Neutrophil (primary cell): ENCODE measurements at regions not wholly inside any gene's neighbourhood (a gene's known extent, or its start where the extent isn't known, plus 50 kb on each side); places are given as distances from the start of the nearest gene placed in this dataset.

Experiments
- H3K27ac ChIP-seq: fragments of 200-600 bp; sonication (generic); 2 replicates; pipeline ENCODE4 v1.5.1; 2016; ENCODE audit warnings: mild to moderate bottlenecking, moderate library complexity
- H3K27me3 ChIP-seq: fragments of 200-600 bp; sonication (generic); 2 replicates; pipeline ENCODE4 v1.6.0; 2016; ENCODE audit warnings: mild to moderate bottlenecking
- H3K36me3 ChIP-seq: fragments of 200-600 bp; sonication (generic); 2 replicates; pipeline ENCODE4 v1.5.1; 2017
- H3K4me1 ChIP-seq, 2 experiments: fragments of 200-600 bp in 1 of 2; sonication (generic) in 1 of 2; 1 replicate in 1 of 2; 2 replicates in 1 of 2; pipeline versions ENCODE4 v1.5.1 to v1.6.1; 2013 to 2016; ENCODE audit warnings: low read depth in 1 of 2, low read length in 1 of 2, mild to moderate bottlenecking in 1 of 2, moderate library complexity in 1 of 2; ENCODE audit not compliant: control insufficient read depth in 1 of 2, insufficient read depth in 1 of 2
- H3K4me3 ChIP-seq, 2 experiments: fragments of 200-600 bp in 1 of 2; sonication (generic) in 1 of 2; 1 replicate in 1 of 2; 2 replicates in 1 of 2; pipeline ENCODE4 v1.5.1; 2013 to 2016; ENCODE audit warnings: low read depth in 1 of 2, low read length in 1 of 2, mild to moderate bottlenecking in 1 of 2, moderate library complexity in 1 of 2
- H3K9me3 ChIP-seq: fragments of 200-600 bp; sonication (generic); 2 replicates; pipeline ENCODE4 v1.5.1; 2016
- TF ChIP-seq, protein P1 (sequence below): fragments of 200-600 bp; sonication (generic); IDR thresholded peaks from 2 replicates; pipeline ENCODE4 v1.5.1; 2016; ENCODE audit warnings: antibody characterized with exemption

GRCh38 chr1:217946511-217946910, 315.4 kb downstream of the SPATA17 start:
- no peaks in the 10 kb centered on the region for H3K9me3 ChIP-seq
- no peak overlapping the region for H3K27ac ChIP-seq
- TF ChIP-seq, protein P1, sequence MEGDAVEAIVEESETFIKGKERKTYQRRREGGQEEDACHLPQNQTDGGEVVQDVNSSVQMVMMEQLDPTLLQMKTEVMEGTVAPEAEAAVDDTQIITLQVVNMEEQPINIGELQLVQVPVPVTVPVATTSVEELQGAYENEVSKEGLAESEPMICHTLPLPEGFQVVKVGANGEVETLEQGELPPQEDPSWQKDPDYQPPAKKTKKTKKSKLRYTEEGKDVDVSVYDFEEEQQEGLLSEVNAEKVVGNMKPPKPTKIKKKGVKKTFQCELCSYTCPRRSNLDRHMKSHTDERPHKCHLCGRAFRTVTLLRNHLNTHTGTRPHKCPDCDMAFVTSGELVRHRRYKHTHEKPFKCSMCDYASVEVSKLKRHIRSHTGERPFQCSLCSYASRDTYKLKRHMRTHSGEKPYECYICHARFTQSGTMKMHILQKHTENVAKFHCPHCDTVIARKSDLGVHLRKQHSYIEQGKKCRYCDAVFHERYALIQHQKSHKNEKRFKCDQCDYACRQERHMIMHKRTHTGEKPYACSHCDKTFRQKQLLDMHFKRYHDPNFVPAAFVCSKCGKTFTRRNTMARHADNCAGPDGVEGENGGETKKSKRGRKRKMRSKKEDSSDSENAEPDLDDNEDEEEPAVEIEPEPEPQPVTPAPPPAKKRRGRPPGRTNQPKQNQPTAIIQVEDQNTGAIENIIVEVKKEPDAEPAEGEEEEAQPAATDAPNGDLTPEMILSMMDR, result no peak
- H3K27me3 ChIP-seq, result no peaks in the 10 kb centered on the region
- H3K4me1 ChIP-seq, result no peaks in the 10 kb centered on the region
- no peak overlapping the region for H3K4me3 ChIP-seq
- H3K36me3 ChIP-seq, result no peaks in the 10 kb centered on the region

DNA sequence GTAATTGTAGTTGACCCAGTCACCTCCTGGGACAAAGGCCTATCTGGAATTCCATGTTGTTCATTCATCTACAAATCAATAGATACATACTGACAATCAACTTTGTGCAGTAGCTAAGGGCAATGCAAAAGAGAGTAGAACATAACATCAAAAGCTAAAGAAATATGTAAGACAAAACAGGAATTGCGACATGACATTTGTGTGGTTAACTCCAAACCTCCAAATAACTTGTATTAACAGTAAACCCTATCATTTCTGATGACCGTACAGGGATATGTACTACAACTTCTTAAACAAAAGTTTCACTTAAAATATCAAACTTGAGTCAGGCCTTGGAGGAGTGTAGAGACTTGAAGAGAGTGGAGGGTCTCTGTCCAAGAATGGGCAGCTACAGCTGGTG, 317.6 kb downstream of the SPATA17 start:
- no peaks in the 10 kb centered on the region for H3K36me3 ChIP-seq
- H3K4me1 ChIP-seq, result no peaks in the 10 kb centered on the region
- H3K27ac ChIP-seq, result no peak overlapping the region
- no peaks in the 10 kb centered on the region for H3K27me3 ChIP-seq
- no peaks in the 10 kb centered on the region for H3K9me3 ChIP-seq
- TF ChIP-seq, protein P1, result no peak
- H3K4me3 ChIP-seq, result no peak overlapping the region

- no peaks in the 10 kb centered on the region for H3K36me3 ChIP-seq
- TF ChIP-seq, protein P1, result no peak
- H3K9me3 ChIP-seq, result no peaks in the 10 kb centered on the region
- no peak overlapping the region for H3K27ac ChIP-seq
- no peaks in the 10 kb centered on the region for H3K4me1 ChIP-seq
- no peaks in the 10 kb centered on the region for H3K27me3 ChIP-seq
- no peak overlapping the region for H3K4me3 ChIP-seq
Measured at GRCh38 chr1:217953330-217953729, 322.2 kb downstream of the SPATA17 start.

DNA sequence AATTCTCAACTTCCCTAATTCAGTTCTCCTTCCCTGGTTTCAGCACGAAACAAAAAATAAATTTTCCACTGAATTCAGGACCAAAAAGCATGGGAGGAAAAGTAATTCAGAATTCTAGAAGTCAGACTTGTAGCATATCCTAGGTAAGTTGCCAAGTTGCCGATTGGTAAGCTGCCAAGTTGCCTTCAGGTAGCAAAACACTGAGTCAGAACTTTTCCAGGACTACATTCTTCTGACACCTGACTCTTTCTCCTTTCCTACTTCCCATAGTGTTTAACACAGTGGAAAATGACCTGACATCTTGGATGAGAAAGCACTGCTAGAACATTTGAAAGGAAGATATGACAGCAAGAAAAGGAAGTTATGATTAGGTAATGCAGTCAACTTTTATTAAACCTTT, 322.8 kb downstream of the SPATA17 start:
- H3K36me3 ChIP-seq, result no peaks in the 10 kb centered on the region
- no peak overlapping the region for H3K27ac ChIP-seq
- no peaks in the 10 kb centered on the region for H3K27me3 ChIP-seq
- no peaks in the 10 kb centered on the region for H3K4me1 ChIP-seq
- H3K9me3 ChIP-seq, result no peaks in the 10 kb centered on the region
- no peak overlapping the region for H3K4me3 ChIP-seq
- TF ChIP-seq, protein P1, result no peak

- Histone ChIP-seq H3K9me3 (no peaks in the 10 kb centered on the region), H3K27ac (no peak overlapping the region), H3K27me3 (no peaks in the 10 kb centered on the region), H3K4me1 (no peaks in the 10 kb centered on the region), H3K4me3 (no peak overlapping the region), H3K36me3 (no peaks in the 10 kb centered on the region)
- TF ChIP-seq, protein P1, result no peak
Measured at GRCh38 chr1:217955723-217956122, 324.6 kb downstream of the SPATA17 start.

DNA sequence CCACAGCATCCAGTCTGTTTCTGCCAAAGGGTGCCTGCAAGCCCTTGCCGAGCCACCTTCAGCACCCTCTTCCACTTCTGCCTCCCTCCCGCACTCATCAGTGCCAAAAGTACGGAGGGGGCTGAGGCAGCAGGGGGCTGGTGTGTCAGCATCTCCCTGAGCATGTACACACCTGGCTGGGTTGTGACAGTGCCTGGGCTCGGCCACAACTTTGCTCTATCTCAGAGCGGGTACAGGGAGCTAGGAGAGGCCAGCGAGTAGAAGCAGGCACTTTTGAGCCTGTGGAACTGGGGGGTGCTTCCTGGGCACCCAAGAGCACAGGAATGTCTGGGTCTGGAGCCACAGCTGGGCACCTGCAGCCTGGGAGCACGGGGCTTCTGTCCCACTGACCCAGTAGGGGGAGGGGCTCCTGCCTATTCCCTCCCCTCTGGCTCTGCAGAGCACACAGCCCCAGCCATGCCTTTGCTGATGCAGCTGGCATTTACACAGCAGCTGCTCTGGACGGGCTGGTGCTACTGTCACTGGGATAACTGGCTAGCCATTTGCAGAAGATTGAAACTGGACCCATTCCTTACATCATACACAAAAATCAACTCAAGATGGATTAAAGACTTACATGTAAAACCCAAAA, 319.8 kb upstream of the RRP15 start:
- H3K4me3 ChIP-seq, result no peak overlapping the region
- no peaks in the 10 kb centered on the region for H3K9me3 ChIP-seq
- H3K27ac ChIP-seq, result no peak overlapping the region
- H3K4me1 ChIP-seq, result no peaks in the 10 kb centered on the region
- H3K27me3 ChIP-seq, result no peaks in the 10 kb centered on the region
- TF ChIP-seq, protein P1, result no peak
- no peaks in the 10 kb centered on the region for H3K36me3 ChIP-seq
